B cell (primary cell): ENCODE measurements at regions not wholly inside any gene's neighbourhood (a gene's known extent, or its start where the extent isn't known, plus 50 kb on each side); places are given as distances from the start of the nearest gene placed in this dataset.

ENCODE experiments used
- EZH2 ChIP-seq: IDR thresholded peaks from 2 replicates; pipeline ENCODE4 v1.6.1; 2012; ENCODE audit warnings: borderline replicate concordance, low read depth, mild to moderate bottlenecking, moderate library complexity, low read length; ENCODE audit not compliant: insufficient read depth, poor library complexity, severe bottlenecking
- TF ChIP-seq, protein P1 (sequence below): fragments of 200-600 bp; IDR thresholded peaks from one replicate; pipeline ENCODE4 v1.8.0; 2022; ENCODE audit warnings: antibody characterized with exemption, mild to moderate bottlenecking

- TF ChIP-seq, protein P1, sequence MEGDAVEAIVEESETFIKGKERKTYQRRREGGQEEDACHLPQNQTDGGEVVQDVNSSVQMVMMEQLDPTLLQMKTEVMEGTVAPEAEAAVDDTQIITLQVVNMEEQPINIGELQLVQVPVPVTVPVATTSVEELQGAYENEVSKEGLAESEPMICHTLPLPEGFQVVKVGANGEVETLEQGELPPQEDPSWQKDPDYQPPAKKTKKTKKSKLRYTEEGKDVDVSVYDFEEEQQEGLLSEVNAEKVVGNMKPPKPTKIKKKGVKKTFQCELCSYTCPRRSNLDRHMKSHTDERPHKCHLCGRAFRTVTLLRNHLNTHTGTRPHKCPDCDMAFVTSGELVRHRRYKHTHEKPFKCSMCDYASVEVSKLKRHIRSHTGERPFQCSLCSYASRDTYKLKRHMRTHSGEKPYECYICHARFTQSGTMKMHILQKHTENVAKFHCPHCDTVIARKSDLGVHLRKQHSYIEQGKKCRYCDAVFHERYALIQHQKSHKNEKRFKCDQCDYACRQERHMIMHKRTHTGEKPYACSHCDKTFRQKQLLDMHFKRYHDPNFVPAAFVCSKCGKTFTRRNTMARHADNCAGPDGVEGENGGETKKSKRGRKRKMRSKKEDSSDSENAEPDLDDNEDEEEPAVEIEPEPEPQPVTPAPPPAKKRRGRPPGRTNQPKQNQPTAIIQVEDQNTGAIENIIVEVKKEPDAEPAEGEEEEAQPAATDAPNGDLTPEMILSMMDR, result no peak
- TF ChIP-seq EZH2, result no peak
These were observed 91.1 kb upstream of the ANKRD50 start for GRCh38 chr4:124803641-124804040.
